HCT116 (cell line): ENCODE measurements at regions not wholly inside any gene's neighbourhood (a gene's known extent, or its start where the extent isn't known, plus 50 kb on each side); places are given as distances from the start of the nearest gene placed in this dataset.

Experiments used
- CTCF ChIP-seq, 3 experiments: fragments of 200-600 bp in 1 of 3; sonication (generic) in 1 of 3; IDR thresholded peaks in 2 of 3; conservative IDR thresholded peaks in 1 of 3; 2 replicates each; pipeline ENCODE4 v1.5.1; 2012 to 2017; ENCODE audit warnings: low read depth in 2 of 3, low read length in 2 of 3, antibody characterized with exemption in 1 of 3, borderline replicate concordance in 1 of 3, control low read depth in 1 of 3, mild to moderate bottlenecking in 1 of 3, mixed read lengths in 1 of 3, mixed run types in 1 of 3, moderate library complexity in 1 of 3; ENCODE audit not compliant: insufficient read depth in 1 of 3
- EZH2 ChIP-seq: fragments of 200-600 bp; sonication (generic); IDR thresholded peaks from 2 replicates; pipeline ENCODE4 v1.6.1; 2017; ENCODE audit warnings: antibody characterized with exemption, mixed run types
- EZH2phosphoT487 ChIP-seq: fragments of 200-600 bp; IDR thresholded peaks from 2 replicates; pipeline ENCODE4 v1.6.1; 2018; ENCODE audit warnings: antibody characterized with exemption, borderline replicate concordance
- MAX ChIP-seq: IDR thresholded peaks from 2 replicates; pipeline ENCODE4 v1.6.1; 2012
- POLR2A ChIP-seq: IDR thresholded peaks from 2 replicates; pipeline ENCODE4 v1.7.0; 2011; ENCODE audit warnings: borderline replicate concordance; ENCODE audit not compliant: insufficient read depth, insufficient read length; ENCODE audit errors: extremely low read depth
- REST ChIP-seq: IDR thresholded peaks from 2 replicates; pipeline ENCODE4 v1.6.1; 2012; ENCODE audit warnings: low read depth
- SIN3A ChIP-seq: IDR thresholded peaks from 2 replicates; pipeline ENCODE4 v1.6.1; 2012; ENCODE audit warnings: low read depth
- SP1 ChIP-seq: IDR thresholded peaks from 2 replicates; pipeline ENCODE4 v1.6.1; 2012; ENCODE audit warnings: low read depth
- ZBTB33 ChIP-seq: IDR thresholded peaks from 2 replicates; pipeline ENCODE4 v1.6.1; 2011; ENCODE audit warnings: mild to moderate bottlenecking, low read length, moderate library complexity; ENCODE audit not compliant: insufficient replicate concordance; ENCODE audit errors: extremely low read depth

- TF ChIP-seq CTCF (IDR thresholded peaks at IDR 0.05 in 2 of 3, conservative IDR thresholded peaks at IDR 0.05 in 1 of 3; ENCODE audit: borderline replicate concordance in 1 of 3, insufficient read depth in 1 of 3, low read depth in 2 of 3, low read length in 2 of 3) (no peak), ZBTB33 (no peak), MAX (no peak), SP1 (no peak), SIN3A (no peak), EZH2 (no peak), EZH2phosphoT487 (no peak), POLR2A (no peak), REST (no peak)
Observed at GRCh38 chr1:80827666-80828065, 973.1 kb upstream of the ADGRL2 start.
